B cell (primary cell): ENCODE measurements at regions not wholly inside any gene's neighbourhood (a gene's known extent, or its start where the extent isn't known, plus 50 kb on each side); places are given as distances from the start of the nearest gene placed in this dataset.

ENCODE experiments used
- ATAC-seq: fragments of 200-7000 bp; cut with Tn5 transposase; one replicate; pipeline ENCODE4 v1.10.0; 2021; ENCODE audit warnings: low read depth, mild to moderate bottlenecking, moderate number of reproducible peaks, moderate library complexity
- CTCF ChIA-PET: fragments of 350-600 bp; sonication (Branson Sonifier 250); formaldehyde crosslinking; loops from one replicate; lab custom pipeline; 2021; ENCODE audit warnings: antibody characterized with exemption, inconsistent platforms; lab: Charles Lee
- POLR2A ChIA-PET: fragments of 350-600 bp; sonication (Branson Sonifier 250); formaldehyde crosslinking; loops from one replicate; lab custom pipeline; 2021; ENCODE audit warnings: antibody characterized with exemption; lab: Charles Lee
- DNase-seq: peaks from one replicate; pipeline ENCODE4 v3.0.0; 2013
- H2AFZ ChIP-seq: 2 replicates; pipeline ENCODE4 v1.6.1; 2012; ENCODE audit warnings: mild to moderate bottlenecking, low read depth, low read length; ENCODE audit not compliant: insufficient read depth, poor library complexity, severe bottlenecking
- H3K27ac ChIP-seq, 2 donors: 1 replicate in 1 of 2; 2 replicates in 1 of 2; pipeline ENCODE4 v1.5.1; 2012 to 2013; ENCODE audit warnings: low read length in 2 of 2, mild to moderate bottlenecking in 2 of 2, moderate library complexity in 1 of 2
- H3K27me3 ChIP-seq, 4 experiments: fragments of 200-600 bp in 1 of 4; sonication (generic) in 1 of 4; replicated peaks in 1 of 4; 1 replicate in 2 of 4; 2 replicates in 2 of 4; pipeline versions ENCODE4 v1.6.1 to v1.7.0; 2013 to 2016; ENCODE audit warnings: low read length in 3 of 4, mild to moderate bottlenecking in 2 of 4, mixed read lengths in 1 of 4, moderate library complexity in 1 of 4; ENCODE audit not compliant: insufficient read depth in 4 of 4, control insufficient read depth in 3 of 4; ENCODE audit errors: control extremely low read depth in 1 of 4
- H3K36me3 ChIP-seq, 2 experiments: replicated peaks in 1 of 2; 1 replicate in 1 of 2; 2 replicates in 1 of 2; pipeline versions ENCODE4 v1.6.1 to v1.7.1; 2013; ENCODE audit warnings: low read length in 1 of 2; ENCODE audit not compliant: insufficient read depth in 2 of 2, control insufficient read depth in 1 of 2; ENCODE audit errors: control extremely low read depth in 1 of 2, extremely low read depth in 1 of 2
- H3K4me1 ChIP-seq, 2 donors: fragments of 200-600 bp in 1 of 2; sonication (generic) in 1 of 2; 1 replicate in 1 of 2; 2 replicates in 1 of 2; pipeline versions ENCODE4 v1.5.1 to v1.6.1; 2013 to 2017; ENCODE audit warnings: low read length in 2 of 2; ENCODE audit not compliant: control insufficient read depth in 2 of 2, insufficient read depth in 2 of 2
- H3K4me2 ChIP-seq: replicated peaks from 2 replicates; pipeline ENCODE3; 2012; ENCODE audit warnings: mild to moderate bottlenecking, low read depth, low read length; ENCODE audit not compliant: poor library complexity, severe bottlenecking
- H3K4me3 ChIP-seq, 5 experiments: fragments of 200-600 bp in 1 of 5; sonication (generic) in 1 of 5; 1 replicate in 3 of 5; 2 replicates in 2 of 5; pipeline versions ENCODE4 v1.5.1 to v1.7.0; 2011 to 2016; ENCODE audit warnings: low read length in 4 of 5, mild to moderate bottlenecking in 4 of 5, low read depth in 2 of 5, control low read depth in 1 of 5, moderate library complexity in 1 of 5; ENCODE audit not compliant: insufficient read depth in 1 of 5; ENCODE audit errors: control extremely low read depth in 1 of 5, extremely low read depth in 1 of 5
- H3K79me2 ChIP-seq: fragments of 200-600 bp; sonication (generic); one replicate; pipeline ENCODE4 v1.6.0; 2016; ENCODE audit warnings: low read length; ENCODE audit not compliant: control insufficient read depth, insufficient read depth
- H3K9ac ChIP-seq: fragments of 200-600 bp; sonication (generic); 2 replicates; pipeline ENCODE4 v1.6.1; 2017; ENCODE audit warnings: mild to moderate bottlenecking, low read length, moderate library complexity
- H3K9me3 ChIP-seq, 3 donors: one replicate each; pipeline versions ENCODE4 v1.6.1 to v1.7.1; 2013; ENCODE audit warnings: low read length in 2 of 3; ENCODE audit not compliant: control insufficient read depth in 2 of 3, insufficient read depth in 1 of 3; ENCODE audit errors: control extremely low read depth in 1 of 3
- H4K20me1 ChIP-seq: 2 replicates; pipeline ENCODE4 v1.6.0; 2012; ENCODE audit warnings: mild to moderate bottlenecking, low read length; ENCODE audit not compliant: insufficient read depth, control insufficient read depth, poor library complexity, severe bottlenecking
- H3K27ac Mint-ChIP-seq: one replicate; pipeline ENCODE4 v1.8.0; 2021; ENCODE audit warnings: mixed read lengths
- H3K27me3 Mint-ChIP-seq: one replicate; pipeline ENCODE4 v1.8.0; 2021; ENCODE audit warnings: mixed read lengths
- H3K4me1 Mint-ChIP-seq: one replicate; pipeline ENCODE4 v1.8.0; 2021; ENCODE audit warnings: mixed read lengths
- H3K4me3 Mint-ChIP-seq: one replicate; pipeline ENCODE4 v1.8.0; 2021; ENCODE audit warnings: mixed read lengths
- H3K9me3 Mint-ChIP-seq: one replicate; pipeline ENCODE4 v1.8.0; 2022; ENCODE audit warnings: mixed read lengths; ENCODE audit not compliant: insufficient read depth
- CTCF ChIP-seq: fragments of 200-600 bp; IDR thresholded peaks from one replicate; pipeline ENCODE4 v1.8.0; 2022; ENCODE audit warnings: antibody characterized with exemption, mild to moderate bottlenecking
- EZH2 ChIP-seq: IDR thresholded peaks from 2 replicates; pipeline ENCODE4 v1.6.1; 2012; ENCODE audit warnings: borderline replicate concordance, low read depth, mild to moderate bottlenecking, moderate library complexity, low read length; ENCODE audit not compliant: insufficient read depth, poor library complexity, severe bottlenecking
- WGBS: methylation state at CpG from one replicate; pipeline ENCODE4 v1.1.5; 2013; ENCODE audit warnings: missing lambda C conversion rate; ENCODE audit not compliant: insufficient coverage; 5-methylcytosine and 5-hydroxymethylcytosine counted together
- intact Hi-C: fragments of 100-400 bp; cut with micrococcal nuclease; formaldehyde crosslinking; loops from one replicate; pipeline ENCODE4 v1.10.0; 2022

GRCh38 chr1:30101487-30102227 lies 621.7 kb downstream of the MATN1 start:
- Mint-ChIP-seq H3K9me3 (no peaks in the 10 kb centered on the region), H3K27ac (no peak overlapping the region), H3K4me1 (no peaks in the 10 kb centered on the region), H3K4me3 (no peak overlapping the region), H3K27me3 (peaks cover 13% of the 10 kb centered on the region)
- Histone ChIP-seq H3K79me2 (no peaks in the 10 kb centered on the region), H3K27ac (no peak overlapping the region), H3K9me3 (no peaks in the 10 kb centered on the region), H3K4me3 (no peak overlapping the region), H3K9ac (no peak overlapping the region), H3K27me3 (no peaks in the 10 kb centered on the region), H4K20me1 (no peaks in the 10 kb centered on the region), H3K4me2 (no peak overlapping the region), H2AFZ (no peak overlapping the region), H3K36me3 (no peaks in the 10 kb centered on the region), H3K4me1 (no peaks in the 10 kb centered on the region)
- no peak for TF ChIP-seq CTCF
- no peak for TF ChIP-seq EZH2
- 62% methylated on average over 9 of the region's 9 CpGs for WGBS
- ATAC-seq (no peak), DNase-seq (no peak)
- ChIA-PET POLR2A (no interaction called here), CTCF (no interaction called here)
- intact Hi-C loops = no loop called here

- intact Hi-C loops = no loop called here
- ATAC-seq = no peak
- no peaks in the 10 kb centered on the region for H3K27me3 ChIP-seq
- H2AFZ ChIP-seq = no peak overlapping the region
- Mint-ChIP-seq H3K4me3 (no peak overlapping the region), H3K27ac (no peak overlapping the region), H3K9me3 (no peaks in the 10 kb centered on the region), H3K4me1 (no peaks in the 10 kb centered on the region), H3K27me3 (peaks cover 12% of the 10 kb centered on the region)
- ChIA-PET POLR2A (no interaction called here), CTCF (no interaction called here)
- H3K27ac ChIP-seq = no peak overlapping the region
- WGBS = 43% methylated on average over 1 of the region's 8 CpGs
- H3K4me3 ChIP-seq = no peak overlapping the region
- H4K20me1 ChIP-seq = no peaks in the 10 kb centered on the region
- H3K4me1 ChIP-seq = no peaks in the 10 kb centered on the region
- H3K36me3 ChIP-seq = no peaks in the 10 kb centered on the region
- no peaks in the 10 kb centered on the region for H3K9me3 ChIP-seq
- H3K9ac ChIP-seq = no peak overlapping the region
- H3K79me2 ChIP-seq = no peaks in the 10 kb centered on the region
- TF ChIP-seq EZH2 (no peak), CTCF (no peak)
- DNase-seq = no peak
- no peak overlapping the region for H3K4me2 ChIP-seq
These were observed 622.4 kb downstream of the MATN1 start for GRCh38 chr1:30101016-30101415.
